WTC11 (cell line): ENCODE measurements at regions not wholly inside any gene's neighbourhood (a gene's known extent, or its start where the extent isn't known, plus 50 kb on each side); places are given as distances from the start of the nearest gene placed in this dataset.

Experiments used
- ATAC-seq: fragments of 200-7000 bp; cut with Tn5 transposase; 2 replicates; pipeline ENCODE4 v1.10.0; 2021; ENCODE audit warnings: mild to moderate bottlenecking, moderate library complexity
- CTCF ChIA-PET: fragments of 300-600 bp; sonication (Branson Sonifier 250); formaldehyde crosslinking; loops from one replicate; lab custom pipeline; 2021; ENCODE audit warnings: antibody characterized with exemption; lab: Charles Lee
- POLR2A ChIA-PET: fragments of 350-600 bp; sonication (Branson Sonifier 250); formaldehyde crosslinking; loops from one replicate; lab custom pipeline; 2021; ENCODE audit warnings: antibody characterized with exemption; lab: Charles Lee
- DNase-seq: peaks from one replicate; pipeline ENCODE4 v3.0.0; 2021; ENCODE audit warnings: low spot score
- H3K27ac Mint-ChIP-seq: 2 replicates; pipeline ENCODE4 v1.8.0; 2021; ENCODE audit warnings: mixed read lengths
- H3K27me3 Mint-ChIP-seq: 2 replicates; pipeline ENCODE4 v1.8.0; 2021; ENCODE audit warnings: low read depth, mild to moderate bottlenecking, moderate library complexity, mixed read lengths
- H3K36me3 Mint-ChIP-seq: 2 replicates; pipeline ENCODE4 v1.8.0; 2021; ENCODE audit warnings: mixed read lengths
- H3K4me1 Mint-ChIP-seq: 2 replicates; pipeline ENCODE4 v1.8.0; 2022; ENCODE audit warnings: mixed read lengths
- H3K4me3 Mint-ChIP-seq: 2 replicates; pipeline ENCODE4 v1.8.0; 2021; ENCODE audit warnings: mild to moderate bottlenecking, moderate library complexity, mixed read lengths
- H3K9me3 Mint-ChIP-seq: 2 replicates; pipeline ENCODE4 v1.8.0; 2021; ENCODE audit warnings: mixed read lengths
- ARID4B ChIP-seq: sonication (generic); formaldehyde crosslinking; IDR thresholded peaks from 2 replicates; pipeline ENCODE4 v1.8.0; 2023; ENCODE audit warnings: missing genetic modification reagents, mild to moderate bottlenecking, borderline replicate concordance
- ATF3 ChIP-seq: sonication (generic); formaldehyde crosslinking; conservative IDR thresholded peaks from 2 replicates; pipeline ENCODE4 v1.8.1; 2022; ENCODE audit warnings: mild to moderate bottlenecking, missing genetic modification reagents
- CDX4 ChIP-seq: fragments of 250-450 bp; sonication (Bioruptor Pico); IDR thresholded peaks from 2 replicates; pipeline ENCODE4 v1.9.0; 2021; ENCODE audit warnings: moderate library complexity, mild to moderate bottlenecking, inconsistent platforms, borderline replicate concordance
- CREM ChIP-seq: sonication (generic); formaldehyde crosslinking; IDR thresholded peaks from 2 replicates; pipeline ENCODE4 v1.8.1; 2022; ENCODE audit warnings: mild to moderate bottlenecking, missing genetic modification reagents, moderate library complexity
- E2F1 ChIP-seq: sonication (generic); formaldehyde crosslinking; IDR thresholded peaks from 2 replicates; pipeline ENCODE4 v1.8.0; 2022; ENCODE audit warnings: mild to moderate bottlenecking, missing genetic modification reagents
- FOXP4 ChIP-seq: sonication (generic); formaldehyde crosslinking; IDR thresholded peaks from 2 replicates; pipeline ENCODE4 v1.8.0; 2022; ENCODE audit warnings: mild to moderate bottlenecking, missing genetic modification reagents
- HMGXB4 ChIP-seq: sonication (generic); formaldehyde crosslinking; IDR thresholded peaks from 2 replicates; pipeline ENCODE4 v1.8.1; 2023; ENCODE audit warnings: mild to moderate bottlenecking, moderate library complexity, missing genetic modification reagents
- JUN ChIP-seq: sonication (generic); formaldehyde crosslinking; IDR thresholded peaks from 2 replicates; pipeline ENCODE4 v1.8.0; 2023; ENCODE audit warnings: mild to moderate bottlenecking, missing genetic modification reagents
- MYBL2 ChIP-seq: sonication (generic); formaldehyde crosslinking; IDR thresholded peaks from 2 replicates; pipeline ENCODE4 v1.8.1; 2023; ENCODE audit warnings: mild to moderate bottlenecking, moderate library complexity, missing genetic modification reagents
- NFYB ChIP-seq: sonication (generic); formaldehyde crosslinking; conservative IDR thresholded peaks from 2 replicates; pipeline ENCODE4 v1.8.0; 2022; ENCODE audit warnings: low read depth, missing genetic modification reagents
- TEAD1 ChIP-seq: sonication (generic); formaldehyde crosslinking; IDR thresholded peaks from 2 replicates; pipeline ENCODE4 v1.8.0; 2022; ENCODE audit warnings: mild to moderate bottlenecking, missing genetic modification reagents
- TEAD4 ChIP-seq: sonication (generic); formaldehyde crosslinking; IDR thresholded peaks from 2 replicates; pipeline ENCODE4 v1.8.0; 2022; ENCODE audit warnings: mild to moderate bottlenecking, missing genetic modification reagents
- TP53 ChIP-seq: sonication (generic); formaldehyde crosslinking; IDR thresholded peaks from 2 replicates; pipeline ENCODE4 v1.8.1; 2023; ENCODE audit warnings: mild to moderate bottlenecking, missing genetic modification reagents
- ZMAT4 ChIP-seq: fragments of 250-450 bp; sonication (Bioruptor Pico); IDR thresholded peaks from 2 replicates; pipeline ENCODE4 v1.9.0; 2021; ENCODE audit warnings: mild to moderate bottlenecking
- ZNF121 ChIP-seq: sonication (generic); formaldehyde crosslinking; IDR thresholded peaks from 2 replicates; pipeline ENCODE4 v1.8.0; 2023; ENCODE audit warnings: missing genetic modification reagents
- ZNF138 ChIP-seq: sonication (generic); formaldehyde crosslinking; conservative IDR thresholded peaks from 2 replicates; pipeline ENCODE4 v1.8.1; 2022; ENCODE audit warnings: mild to moderate bottlenecking, moderate library complexity, missing genetic modification reagents
- ZNF219 ChIP-seq: sonication (generic); formaldehyde crosslinking; IDR thresholded peaks from 2 replicates; pipeline ENCODE4 v1.8.0; 2023; ENCODE audit warnings: missing genetic modification reagents, mild to moderate bottlenecking, borderline replicate concordance
- ZNF232 ChIP-seq: sonication (generic); formaldehyde crosslinking; IDR thresholded peaks from 2 replicates; pipeline ENCODE4 v1.8.0; 2022; ENCODE audit warnings: mild to moderate bottlenecking, missing genetic modification reagents
- ZNF416 ChIP-seq: fragments of 250-450 bp; sonication (Bioruptor Pico); IDR thresholded peaks from 2 replicates; pipeline ENCODE4 v1.9.0; 2021; ENCODE audit warnings: mild to moderate bottlenecking, inconsistent platforms
- ZNF425 ChIP-seq: fragments of 250-450 bp; sonication (Bioruptor Pico); conservative IDR thresholded peaks from 2 replicates; pipeline ENCODE4 v1.9.0; 2021; ENCODE audit warnings: mild to moderate bottlenecking

GRCh38 chr11:70614034-70614681, 215.8 kb downstream of the CTTN start:
- Mint-ChIP-seq H3K27ac (no peak overlapping the region; the same call in 1 of the 2 replicates), H3K4me1 (peaks cover 33% of the 10 kb centered on the region), H3K4me3 (no peak overlapping the region), H3K36me3 (peaks cover 3% of the 10 kb centered on the region; the same call in 1 of the 2 replicates), H3K9me3 (peaks cover 7% of the 10 kb centered on the region; the same call in 1 of the 2 replicates), H3K27me3 (no peaks in the 10 kb centered on the region)
- TF ChIP-seq E2F1, result no peak
- TF ChIP-seq ZNF121 (CRISPR knock-in tag), result 0 out of 2 replicates have a peak, but pooled peaks have one; percentile 43
- ChIA-PET CTCF (no interaction called here), POLR2A (no interaction called here)
- ATAC-seq (no peak), DNase-seq (no peak)

- DNase-seq, result no peak
- Mint-ChIP-seq H3K36me3 (peaks cover 3% of the 10 kb centered on the region; the same call in 1 of the 2 replicates), H3K27me3 (no peaks in the 10 kb centered on the region), H3K4me3 (no peak overlapping the region), H3K9me3 (peaks cover 7% of the 10 kb centered on the region; the same call in 1 of the 2 replicates), H3K27ac (no peak overlapping the region), H3K4me1 (peaks cover 27% of the 10 kb centered on the region)
- ChIA-PET POLR2A (no interaction called here), CTCF (interaction anchor here (0.6 to 1.0 kb wide), 2 partner anchors 10 to 47 kb away, joined by 3 to 6 read pairs; no protein-coding TSS in a partner anchor)
- no peak for ATAC-seq
- TF ChIP-seq HMGXB4 (CRISPR knock-in tag), result no peak
- TF ChIP-seq ZNF219, result no peak
- TF ChIP-seq ATF3 (CRISPR knock-in tag), result no peak
- no peak for TF ChIP-seq ZMAT4 (CRISPR knock-in tag)
- no peak for TF ChIP-seq JUN
- TF ChIP-seq ZNF138 (CRISPR knock-in tag), result no peak
- no peak for TF ChIP-seq FOXP4 (CRISPR knock-in tag)
- no peak for TF ChIP-seq NFYB (CRISPR knock-in tag)
- TF ChIP-seq TEAD1 (CRISPR knock-in tag), result no peak
- no peak for TF ChIP-seq ZNF425
- TF ChIP-seq TEAD4 (CRISPR knock-in tag), result no peak
- no peak for TF ChIP-seq ZNF232 (CRISPR knock-in tag)
- TF ChIP-seq ZNF416, result no peak
- TF ChIP-seq ARID4B (CRISPR knock-in tag), result no peak
- no peak for TF ChIP-seq CREM (CRISPR knock-in tag)
- TF ChIP-seq CDX4 (CRISPR knock-in tag), result no peak
- TF ChIP-seq TP53 (CRISPR knock-in tag), result no peak
- no peak for TF ChIP-seq MYBL2 (CRISPR knock-in tag)
These were observed 216.9 kb downstream of the CTTN start for GRCh38 chr11:70615036-70615875.
